OCI-LY1 (cell line): ENCODE measurements at regions not wholly inside any gene's neighbourhood (a gene's known extent, or its start where the extent isn't known, plus 50 kb on each side); places are given as distances from the start of the nearest gene placed in this dataset.

ENCODE experiments used
- H2AFZ ChIP-seq: fragments of 200-600 bp; sonication (generic), shearing (Covaris generic); 2 replicates; pipeline ENCODE4 v1.6.0; 2014; ENCODE audit warnings: antibody characterized with exemption, mild to moderate bottlenecking, low read length
- H3F3A ChIP-seq: fragments of 200-600 bp; sonication (generic), shearing (Covaris generic); 2 replicates; pipeline ENCODE4 v1.6.0; 2014; ENCODE audit warnings: mild to moderate bottlenecking, antibody characterized with exemption, low read length, moderate library complexity; ENCODE audit not compliant: insufficient read depth
- H3K27ac ChIP-seq: fragments of 200-600 bp; sonication (generic); 2 replicates; pipeline ENCODE4 v1.5.1; 2014; ENCODE audit warnings: low read length, mixed run types, mild to moderate bottlenecking, low read depth; ENCODE audit not compliant: poor library complexity, severe bottlenecking
- H3K27me3 ChIP-seq: fragments of 200-600 bp; sonication (generic); 2 replicates; pipeline ENCODE4 v1.6.0; 2014; ENCODE audit warnings: antibody characterized with exemption, mild to moderate bottlenecking, low read length, moderate library complexity; ENCODE audit not compliant: insufficient read depth
- H3K36me3 ChIP-seq: fragments of 200-600 bp; sonication (generic); 2 replicates; pipeline ENCODE4 v1.6.1; 2014; ENCODE audit warnings: mild to moderate bottlenecking, antibody characterized with exemption, low read length, moderate library complexity, mixed read lengths; ENCODE audit not compliant: insufficient read depth
- H3K4me1 ChIP-seq: fragments of 200-600 bp; sonication (generic); 2 replicates; pipeline ENCODE4 v1.5.1; 2014; ENCODE audit warnings: mild to moderate bottlenecking, low read length, moderate library complexity; ENCODE audit not compliant: insufficient read depth, severe bottlenecking
- H3K4me2 ChIP-seq: fragments of 200-600 bp; sonication (generic), shearing (Covaris generic); 2 replicates; pipeline ENCODE4 v1.6.1; 2014; ENCODE audit warnings: low read length
- H3K4me3 ChIP-seq: fragments of 200-600 bp; sonication (generic); 2 replicates; pipeline ENCODE4 v1.5.1; 2014; ENCODE audit warnings: low read length, low read depth, mild to moderate bottlenecking, mixed read lengths; ENCODE audit not compliant: poor library complexity, severe bottlenecking
- H3K79me2 ChIP-seq: fragments of 200-600 bp; shearing (Covaris generic); 2 replicates; pipeline ENCODE4 v1.6.1; 2016; ENCODE audit warnings: mixed run types, low read length, mixed read lengths; ENCODE audit not compliant: insufficient read depth
- H3K9ac ChIP-seq: fragments of 200-600 bp; sonication (generic), shearing (Covaris generic); 2 replicates; pipeline ENCODE4 v1.6.1; 2014; ENCODE audit warnings: mild to moderate bottlenecking, low read length, mixed read lengths
- H3K9me2 ChIP-seq: fragments of 200-600 bp; sonication (generic), shearing (Covaris generic); 2 replicates; pipeline ENCODE4 v1.6.1; 2014; ENCODE audit warnings: low read depth, mild to moderate bottlenecking, low read length, mixed read lengths
- H3K9me3 ChIP-seq: fragments of 200-600 bp; shearing (Covaris generic); 2 replicates; pipeline ENCODE4 v1.6.1; 2014; ENCODE audit warnings: low read length, mixed read lengths
- H4K20me1 ChIP-seq: fragments of 200-600 bp; sonication (generic), shearing (Covaris generic); 2 replicates; pipeline ENCODE4 v1.6.0; 2016; ENCODE audit warnings: mild to moderate bottlenecking, low read length; ENCODE audit not compliant: insufficient read depth
- EZH2 ChIP-seq: fragments of 200-600 bp; sonication (generic), shearing (Covaris generic); IDR thresholded peaks from 2 replicates; pipeline ENCODE4 v1.8.0; 2017; ENCODE audit warnings: borderline replicate concordance, mixed run types, mild to moderate bottlenecking, antibody characterized with exemption, low read length, moderate library complexity, mixed read lengths
- TF ChIP-seq, protein P1 (sequence below): fragments of 200-600 bp; sonication (generic), shearing (Covaris generic); IDR thresholded peaks from 2 replicates; pipeline ENCODE4 v1.5.1; 2017; ENCODE audit warnings: mild to moderate bottlenecking, antibody characterized with exemption, low read length, moderate library complexity, mixed read lengths

DNA sequence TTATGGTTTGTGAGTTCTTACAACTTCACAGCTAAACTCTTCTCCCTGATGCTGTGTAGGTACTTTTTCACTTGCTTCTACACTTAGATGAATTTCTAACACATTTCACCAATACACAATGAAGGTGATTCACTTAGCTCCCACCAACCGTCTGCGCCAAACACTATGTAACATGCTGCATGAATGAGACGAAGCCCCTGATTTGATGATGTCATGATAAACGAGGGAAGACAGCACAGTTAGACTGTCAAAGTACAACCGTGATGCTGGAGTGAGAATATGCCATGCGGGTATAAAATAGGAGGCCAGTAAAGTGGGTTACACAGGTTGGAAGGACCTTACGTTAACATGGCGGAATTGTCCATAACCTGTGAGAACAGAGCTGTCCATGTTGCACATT, 100.8 kb downstream of the KCNA4 start:
- Histone ChIP-seq H3K9me3 (no peaks in the 10 kb centered on the region), H3K4me1 (no peaks in the 10 kb centered on the region), H3K4me3 (no peak overlapping the region), H3K36me3 (no peaks in the 10 kb centered on the region), H3K9ac (no peak overlapping the region), H3K79me2 (no peaks in the 10 kb centered on the region), H3K9me2 (no peaks in the 10 kb centered on the region), H3K4me2 (no peak overlapping the region), H3K27ac (no peak overlapping the region), H4K20me1 (no peaks in the 10 kb centered on the region), H3K27me3 (no peaks in the 10 kb centered on the region), H3F3A (no peaks in the 10 kb centered on the region), H2AFZ (no peak overlapping the region)
- TF ChIP-seq, protein P1, sequence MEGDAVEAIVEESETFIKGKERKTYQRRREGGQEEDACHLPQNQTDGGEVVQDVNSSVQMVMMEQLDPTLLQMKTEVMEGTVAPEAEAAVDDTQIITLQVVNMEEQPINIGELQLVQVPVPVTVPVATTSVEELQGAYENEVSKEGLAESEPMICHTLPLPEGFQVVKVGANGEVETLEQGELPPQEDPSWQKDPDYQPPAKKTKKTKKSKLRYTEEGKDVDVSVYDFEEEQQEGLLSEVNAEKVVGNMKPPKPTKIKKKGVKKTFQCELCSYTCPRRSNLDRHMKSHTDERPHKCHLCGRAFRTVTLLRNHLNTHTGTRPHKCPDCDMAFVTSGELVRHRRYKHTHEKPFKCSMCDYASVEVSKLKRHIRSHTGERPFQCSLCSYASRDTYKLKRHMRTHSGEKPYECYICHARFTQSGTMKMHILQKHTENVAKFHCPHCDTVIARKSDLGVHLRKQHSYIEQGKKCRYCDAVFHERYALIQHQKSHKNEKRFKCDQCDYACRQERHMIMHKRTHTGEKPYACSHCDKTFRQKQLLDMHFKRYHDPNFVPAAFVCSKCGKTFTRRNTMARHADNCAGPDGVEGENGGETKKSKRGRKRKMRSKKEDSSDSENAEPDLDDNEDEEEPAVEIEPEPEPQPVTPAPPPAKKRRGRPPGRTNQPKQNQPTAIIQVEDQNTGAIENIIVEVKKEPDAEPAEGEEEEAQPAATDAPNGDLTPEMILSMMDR, result no peak

DNA sequence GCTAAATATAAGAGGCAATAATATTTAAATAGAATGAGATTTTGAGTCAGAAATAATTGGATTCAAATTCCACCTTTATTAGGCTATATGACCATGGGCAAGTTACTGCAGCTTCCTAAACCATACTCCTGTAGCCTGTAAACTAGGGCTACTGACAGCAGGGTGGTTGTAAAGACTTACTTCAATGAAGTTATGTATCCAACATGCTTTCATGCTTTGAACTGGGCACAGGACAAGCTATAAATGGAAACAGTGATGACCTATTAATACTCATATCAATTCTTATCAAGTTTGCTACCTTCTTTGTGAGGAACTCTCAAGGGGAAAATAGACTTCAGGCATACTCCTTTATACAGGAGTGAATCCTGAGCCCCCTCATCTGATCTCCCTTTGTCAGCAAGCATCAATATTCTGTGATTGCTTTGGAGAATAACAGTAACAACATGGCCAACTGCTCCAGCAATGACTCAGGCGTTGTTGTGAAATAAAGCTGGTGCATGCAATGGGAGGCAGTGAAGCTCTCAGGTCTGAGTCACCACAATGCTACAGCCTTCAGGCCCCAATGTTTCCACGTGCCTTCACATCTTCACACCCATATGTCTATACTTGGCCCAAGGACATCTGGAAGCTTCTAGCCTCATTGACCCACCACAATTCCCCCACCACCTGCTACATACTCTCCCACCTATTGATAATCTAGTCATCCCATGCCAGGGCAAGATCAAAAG, 102.5 kb downstream of the KCNA4 start:
- Histone ChIP-seq H3F3A (no peaks in the 10 kb centered on the region), H3K4me1 (no peaks in the 10 kb centered on the region), H3K9me2 (no peaks in the 10 kb centered on the region), H3K9ac (no peak overlapping the region), H3K9me3 (no peaks in the 10 kb centered on the region), H3K4me2 (no peak overlapping the region), H3K27me3 (no peaks in the 10 kb centered on the region), H3K4me3 (no peak overlapping the region), H3K27ac (no peak overlapping the region), H4K20me1 (no peaks in the 10 kb centered on the region), H3K79me2 (no peaks in the 10 kb centered on the region), H3K36me3 (no peaks in the 10 kb centered on the region), H2AFZ (no peak overlapping the region)
- no peak for TF ChIP-seq EZH2
- TF ChIP-seq, protein P1, result no peak

DNA sequence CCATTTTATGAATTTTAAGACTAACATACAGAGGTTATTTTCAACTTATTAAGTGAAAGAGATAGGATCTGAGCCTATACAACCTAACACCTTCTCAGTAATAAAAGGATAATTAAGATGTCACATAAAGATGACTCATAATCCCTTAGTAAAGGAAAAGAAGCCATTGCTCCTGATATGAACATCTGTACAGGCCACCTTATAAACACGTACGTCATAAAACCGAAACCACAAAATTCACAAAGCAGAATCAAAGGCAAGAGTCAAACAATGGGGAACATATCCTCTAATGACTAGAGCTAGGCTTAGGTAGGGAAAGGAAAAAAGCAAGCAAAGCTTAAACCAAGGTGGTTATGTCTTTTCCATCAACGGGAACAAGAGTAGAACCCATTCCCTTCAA, 103.5 kb downstream of the KCNA4 start:
- Histone ChIP-seq H4K20me1 (no peaks in the 10 kb centered on the region), H3K9me3 (no peaks in the 10 kb centered on the region), H3K36me3 (no peaks in the 10 kb centered on the region), H3K9ac (no peak overlapping the region), H3K4me3 (no peak overlapping the region), H3K27me3 (no peaks in the 10 kb centered on the region), H2AFZ (no peak overlapping the region), H3F3A (no peaks in the 10 kb centered on the region), H3K27ac (no peak overlapping the region), H3K4me1 (no peaks in the 10 kb centered on the region), H3K4me2 (no peak overlapping the region), H3K9me2 (no peaks in the 10 kb centered on the region), H3K79me2 (no peaks in the 10 kb centered on the region)
- TF ChIP-seq, protein P1, result no peak
- TF ChIP-seq EZH2, result no peak
